Endometrium (tissue), 2 donors: ENCODE measurements at regions not wholly inside any gene's neighbourhood (a gene's known extent, or its start where the extent isn't known, plus 50 kb on each side); places are given as distances from the start of the nearest gene placed in this dataset.
"Not testable (repeated sequence)": the region's sequence is repeated elsewhere in the genome, so short reads cannot be mapped to it uniquely, and the experiment has no call there.

Source experiments
- FAIRE-seq: peaks from 2 replicates; lab custom pipeline; 2012; peaks lifted over from hg19 to GRCh38; lab: Jason Lieb, UNC
- donor health status: control.
- donor health status: control.

DNA sequence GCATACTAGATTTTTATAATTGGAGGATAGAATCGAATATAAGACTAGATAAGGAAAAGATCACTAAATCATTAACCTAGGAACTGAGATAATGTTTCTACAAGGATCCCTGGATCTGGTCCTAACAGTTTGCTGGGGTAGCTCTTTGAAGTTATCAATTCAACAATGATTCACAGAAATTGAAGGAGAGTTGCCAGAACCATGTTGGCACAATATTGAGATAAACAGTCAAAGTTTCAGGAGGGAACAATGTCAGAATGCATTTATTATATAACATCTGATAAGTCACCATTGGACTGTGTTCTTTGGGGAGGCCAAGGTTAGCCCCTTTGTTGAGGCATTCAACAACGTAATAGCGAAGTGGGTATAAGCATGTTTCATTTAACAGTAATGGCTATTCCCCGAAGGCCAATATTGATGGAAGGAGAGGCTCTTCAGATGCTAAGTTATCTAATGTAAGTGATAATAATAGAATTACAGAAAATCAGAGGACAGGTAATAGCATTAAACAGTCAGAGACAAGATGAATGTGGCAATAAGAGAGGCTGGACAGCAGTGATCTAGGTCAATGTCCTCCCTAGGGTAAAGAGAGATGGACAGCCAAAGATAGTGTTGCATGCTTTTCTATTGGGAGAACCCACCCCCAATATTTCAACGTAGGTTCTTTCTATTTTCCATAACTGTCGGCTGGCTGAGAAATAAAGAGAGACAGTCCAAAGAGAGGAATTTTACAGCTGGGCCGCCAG lies 604.8 kb upstream of the GYPC start:
- FAIRE-seq = no peak

- not testable (repeated sequence) for FAIRE-seq
Observed at GRCh38 chr2:126051737-126052240, 604.2 kb upstream of the GYPC start.

DNA sequence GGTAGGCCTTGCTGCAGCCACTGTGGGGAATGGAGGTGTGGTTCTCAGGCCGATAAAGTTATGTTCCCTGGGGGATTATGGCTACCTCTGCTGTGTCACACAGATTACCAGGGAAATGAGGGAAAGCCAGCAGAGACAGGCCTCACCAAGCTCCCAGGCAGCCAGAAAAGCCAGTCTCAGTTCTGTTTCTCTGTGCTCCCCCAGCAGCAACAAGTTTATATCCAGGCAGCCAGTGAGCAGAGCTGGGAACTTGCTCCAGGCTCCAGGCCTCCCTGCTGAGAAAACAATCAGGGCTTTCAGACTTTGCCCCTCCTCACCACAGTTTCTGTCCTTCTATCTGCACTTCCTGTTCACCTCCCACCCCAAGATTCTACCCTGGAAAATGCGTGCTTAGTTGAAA lies 596.6 kb upstream of the GYPC start:
- FAIRE-seq = no peak

GRCh38 chr2:126085011-126085795 lies 570.8 kb upstream of the GYPC start:
- no peak for FAIRE-seq

DNA sequence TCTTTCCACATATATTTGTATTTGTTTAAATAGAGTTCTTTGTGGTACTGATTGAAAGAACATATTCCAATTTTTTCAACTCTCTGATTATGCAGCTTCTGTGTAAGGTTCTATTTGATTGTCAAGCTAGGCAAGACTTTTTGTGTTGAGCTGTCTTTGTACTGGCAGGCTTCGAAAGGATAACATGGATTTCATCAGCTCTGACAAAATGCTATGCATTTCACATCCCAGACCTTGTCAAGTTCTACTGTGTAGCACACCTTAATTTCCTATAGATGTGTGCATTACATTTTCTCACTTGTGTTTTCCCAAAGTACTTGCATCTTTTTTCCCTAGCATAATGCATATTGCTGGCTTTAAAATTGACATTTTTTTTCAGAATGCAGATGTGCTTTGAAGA lies 555.0 kb upstream of the GYPC start:
- FAIRE-seq = no peak

DNA sequence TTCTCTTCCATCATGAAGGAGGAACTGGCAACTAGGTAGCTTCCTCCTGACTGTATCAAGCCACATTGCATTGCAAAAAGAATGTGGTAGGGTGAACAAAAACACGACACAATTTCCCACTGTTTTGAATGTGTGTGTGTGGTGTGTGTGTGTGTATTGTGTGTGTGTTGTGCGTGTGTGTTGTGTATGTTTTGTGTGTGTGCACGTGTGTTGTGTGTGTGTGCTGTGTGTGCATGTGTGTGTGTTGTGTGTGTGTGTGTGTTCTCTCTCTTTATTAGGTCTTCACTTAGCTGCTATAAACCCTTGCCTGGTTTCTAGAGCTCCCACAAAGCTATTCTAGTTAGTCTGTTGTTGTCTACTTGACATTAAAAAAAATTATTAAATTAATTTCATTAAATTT lies 550.0 kb upstream of the GYPC start:
- no peak for FAIRE-seq

DNA sequence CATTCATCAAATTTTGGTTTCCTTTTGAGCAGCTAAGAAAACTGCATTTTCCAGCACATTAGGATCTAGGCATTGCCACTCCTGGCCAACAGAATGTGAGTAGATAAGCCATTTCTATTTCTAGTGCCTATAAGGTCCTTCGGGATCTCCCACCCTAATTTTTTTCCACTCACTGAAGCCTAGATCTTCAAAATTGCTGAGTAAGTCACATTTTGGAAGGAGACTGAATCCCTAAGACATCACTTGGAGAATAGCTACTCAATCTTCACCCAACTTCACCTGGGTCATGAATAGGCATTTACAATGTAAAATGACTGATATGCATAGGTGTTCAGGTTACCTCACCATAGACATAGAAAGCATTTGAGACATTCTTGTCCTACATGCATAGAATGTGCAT lies 548.1 kb upstream of the GYPC start:
- FAIRE-seq = no peak

DNA sequence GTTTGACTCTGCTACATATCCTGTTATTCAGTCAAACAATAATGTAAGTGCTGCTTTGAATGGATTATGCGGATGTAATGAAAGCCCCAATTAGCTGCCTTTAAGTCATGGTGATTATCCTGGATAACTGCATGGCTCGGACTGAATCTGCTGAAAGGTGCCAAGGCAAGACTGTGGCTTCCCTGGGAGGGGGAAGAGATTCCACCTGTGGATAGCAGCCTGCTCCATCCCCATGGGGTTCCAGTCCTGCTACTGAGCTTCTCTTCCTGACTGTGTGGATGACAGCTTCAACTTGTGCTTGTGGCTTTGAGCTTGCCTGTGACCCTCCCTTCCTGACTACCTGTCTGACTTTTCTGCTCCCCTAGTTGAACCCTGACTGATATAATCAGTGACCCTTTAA lies 540.0 kb upstream of the GYPC start:
- FAIRE-seq = no peak

DNA sequence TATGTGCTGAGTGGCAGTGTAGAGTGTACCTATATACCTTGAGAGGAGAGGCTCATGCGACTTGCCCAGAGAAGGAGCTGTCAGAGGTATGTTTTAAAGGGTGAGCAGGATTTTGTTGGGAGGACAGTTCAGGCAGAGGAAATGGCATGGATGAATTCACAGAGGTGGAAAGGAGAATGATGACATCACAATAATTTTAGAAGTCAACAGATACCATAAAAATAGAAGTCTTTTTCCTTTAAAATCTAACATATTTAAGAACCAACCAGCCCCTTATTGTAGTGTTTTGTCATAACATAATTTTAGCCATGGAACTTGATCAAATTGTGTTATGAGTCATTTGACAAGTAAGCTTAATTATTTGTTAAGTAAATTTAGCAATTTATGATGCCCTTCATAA lies 538.1 kb upstream of the GYPC start:
- FAIRE-seq = no peak

- no peak for FAIRE-seq
Observed at GRCh38 chr2:126145752-126146151, 510.2 kb upstream of the GYPC start.

DNA sequence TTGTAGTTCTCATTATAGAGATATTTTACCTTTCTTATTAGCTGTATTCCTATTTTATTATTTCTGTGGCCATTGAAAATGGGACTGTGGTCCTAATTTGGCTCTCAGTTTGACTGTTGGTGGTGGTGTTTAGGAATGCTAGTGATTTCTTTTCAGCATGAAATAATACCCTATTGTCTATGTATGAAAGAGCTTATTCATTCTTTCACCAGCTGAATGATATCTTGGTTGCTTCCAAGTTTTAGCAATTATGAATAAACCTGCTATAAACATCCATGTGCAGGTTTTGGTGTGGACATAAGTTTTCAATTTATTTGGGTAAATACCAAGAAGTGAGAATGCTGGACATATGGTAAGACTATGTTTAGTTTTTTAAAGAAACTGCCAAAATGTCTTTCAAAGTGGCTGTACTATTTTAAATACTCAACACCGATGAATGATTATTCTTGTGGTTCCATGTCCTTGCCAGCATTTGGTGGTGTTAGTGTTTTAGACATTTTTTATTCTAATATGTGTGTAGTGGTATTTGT lies 501.6 kb upstream of the GYPC start:
- FAIRE-seq = no peak

- FAIRE-seq = not testable (repeated sequence)
Observed at GRCh38 chr2:126160950-126161349, 495.0 kb upstream of the GYPC start.

DNA sequence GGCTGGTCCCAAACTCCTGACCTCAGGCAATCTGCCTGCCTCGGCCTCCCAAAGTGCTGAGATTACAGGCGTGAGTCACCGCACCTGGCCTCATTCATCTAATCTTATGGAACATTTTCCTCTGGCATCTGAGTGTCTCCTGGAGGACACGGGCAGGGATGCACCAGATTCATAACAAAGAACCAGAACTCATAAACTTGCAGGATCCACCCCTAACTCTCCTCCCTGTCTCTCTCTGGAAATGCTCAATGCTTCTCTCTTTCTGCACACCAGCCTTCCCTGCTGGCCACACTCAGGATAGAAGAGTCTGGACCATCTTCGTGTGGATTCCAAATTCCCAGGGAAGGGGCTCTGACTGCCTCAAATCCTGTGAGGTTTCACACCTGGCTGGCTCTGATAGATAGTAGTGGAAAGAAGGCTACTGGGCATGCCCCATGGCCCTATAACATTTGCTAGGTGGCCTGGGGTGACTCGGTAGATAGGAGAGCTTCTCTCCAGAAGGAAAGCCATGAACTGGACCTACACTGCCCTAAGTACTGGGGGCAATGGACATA lies 483.2 kb upstream of the GYPC start:
- no peak for FAIRE-seq

GRCh38 chr2:126175222-126175621 lies 480.7 kb upstream of the GYPC start:
- FAIRE-seq = no peak

GRCh38 chr2:126177479-126177878 lies 478.5 kb upstream of the GYPC start:
- FAIRE-seq = no peak

DNA sequence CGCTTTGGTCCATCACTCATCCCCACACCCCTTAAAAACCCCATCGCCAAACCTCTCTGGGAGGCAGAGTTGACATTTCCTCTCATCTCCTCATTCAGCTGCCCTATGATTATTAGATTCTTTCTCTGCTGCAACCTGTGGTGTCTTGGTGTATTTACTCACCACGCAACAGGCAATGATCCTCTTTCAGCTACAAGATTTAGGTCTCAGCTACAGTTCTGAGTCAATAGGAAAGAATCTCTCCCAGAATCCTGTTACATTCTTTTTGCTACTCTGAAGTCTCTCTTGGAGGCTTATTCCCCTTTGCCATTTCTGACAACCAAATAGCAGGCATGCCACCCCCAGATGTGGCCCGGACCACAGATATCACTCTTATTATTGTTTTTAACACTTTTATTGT lies 468.3 kb upstream of the GYPC start:
- no peak for FAIRE-seq

DNA sequence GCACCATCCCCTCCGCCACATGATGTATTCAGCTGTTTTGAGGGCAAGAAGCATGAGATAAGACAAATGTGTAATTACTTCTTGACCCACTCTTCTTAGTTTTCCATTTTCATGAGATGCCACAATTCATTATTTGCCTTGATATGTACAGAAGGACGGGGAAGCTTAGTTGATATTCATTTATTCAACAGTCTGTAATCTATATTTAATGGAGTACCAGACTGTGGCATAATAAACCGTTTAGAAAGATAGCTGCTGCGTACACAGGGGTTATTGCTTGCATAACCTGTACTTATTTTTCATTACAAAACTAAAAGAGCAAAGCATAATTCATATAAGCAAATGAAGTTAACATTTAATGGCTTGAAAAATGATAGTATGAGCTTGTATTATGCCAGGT lies 466.4 kb upstream of the GYPC start:
- no peak for FAIRE-seq

GRCh38 chr2:126200538-126200937 lies 455.4 kb upstream of the GYPC start:
- no peak for FAIRE-seq

DNA sequence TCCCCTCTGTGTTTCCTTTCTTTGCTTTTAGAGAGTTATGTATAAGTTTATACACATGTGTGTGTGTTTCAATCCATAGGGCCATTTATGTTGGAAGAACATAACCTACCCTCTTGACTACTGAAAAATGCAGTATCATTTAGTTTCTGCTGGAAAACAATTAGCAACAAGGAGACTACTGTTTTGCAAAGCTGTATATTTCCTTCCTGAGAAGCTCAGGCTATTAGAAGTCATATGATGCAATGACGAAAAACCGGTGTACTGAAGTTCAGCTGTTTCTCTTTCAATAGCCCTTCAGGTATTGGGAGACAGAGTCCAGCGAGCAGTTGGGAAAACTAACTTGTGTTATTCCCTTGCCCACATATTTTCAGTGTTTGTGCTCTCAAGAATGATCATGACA lies 447.7 kb upstream of the GYPC start:
- no peak for FAIRE-seq

DNA sequence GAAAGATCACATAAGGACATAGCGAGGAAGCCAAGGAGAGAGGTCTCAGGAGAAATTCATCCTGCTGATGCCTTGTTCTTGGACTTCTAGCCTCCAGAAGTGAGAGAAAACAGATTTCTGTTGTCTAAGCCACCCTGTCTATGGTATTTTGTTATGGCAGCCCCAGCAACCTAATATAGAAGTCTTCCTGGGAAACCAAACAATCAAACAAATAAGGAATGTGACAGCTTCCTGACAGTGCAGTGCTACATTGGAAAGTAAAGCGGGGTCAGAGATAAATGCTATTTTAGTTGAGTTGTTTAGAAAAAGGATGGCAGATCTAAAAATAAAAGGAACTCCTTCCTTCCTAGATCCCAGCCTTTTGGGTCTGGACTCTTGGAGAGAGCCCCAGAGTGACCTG lies 443.2 kb upstream of the GYPC start:
- FAIRE-seq = no peak

- FAIRE-seq = no peak
Observed at GRCh38 chr2:126219081-126219480, 436.9 kb upstream of the GYPC start.

DNA sequence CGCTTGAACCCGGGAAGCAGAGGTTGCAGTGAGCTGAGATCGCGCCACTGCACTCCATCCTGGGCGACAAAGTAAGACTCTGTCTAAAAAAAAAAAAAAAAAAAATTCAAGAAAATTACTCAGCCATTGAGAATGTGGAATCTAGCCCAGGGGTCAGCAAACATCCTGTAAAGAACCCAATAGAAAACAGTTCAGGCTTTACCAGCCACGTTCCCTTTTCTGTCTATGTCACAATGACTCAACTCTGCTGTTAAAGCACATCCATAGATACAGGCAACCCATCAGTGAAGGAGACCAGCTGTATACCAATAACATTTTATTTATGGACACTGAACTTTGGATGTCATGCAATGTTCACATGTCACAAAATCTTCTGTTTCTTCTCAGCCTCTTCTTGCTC lies 435.6 kb upstream of the GYPC start:
- no peak for FAIRE-seq

GRCh38 chr2:126221506-126221905 lies 434.5 kb upstream of the GYPC start:
- FAIRE-seq = no peak
